Liver (tissue), 7 donors: ENCODE measurements at regions not wholly inside any gene's neighbourhood (a gene's known extent, or its start where the extent isn't known, plus 50 kb on each side); places are given as distances from the start of the nearest gene placed in this dataset.

ENCODE experiments used
- DNase-seq: peaks from one replicate; pipeline ENCODE4 v3.0.0-alpha.2; 2017; ENCODE audit warnings: low spot score
- H3K27ac ChIP-seq, 2 donors: one replicate each; pipeline ENCODE4 v1.7.0; 2013; ENCODE audit warnings: inconsistent platforms in 2 of 2, low read length in 2 of 2, control low read depth in 1 of 2, low read depth in 1 of 2, mild to moderate bottlenecking in 1 of 2
- H3K27me3 ChIP-seq, 4 donors: one replicate each; pipeline versions ENCODE4 v1.6.1 to v1.7.0; 2013; ENCODE audit warnings: low read length in 3 of 4, inconsistent platforms in 1 of 4, mild to moderate bottlenecking in 1 of 4, moderate library complexity in 1 of 4; ENCODE audit not compliant: control insufficient read depth in 4 of 4, insufficient read depth in 4 of 4
- H3K36me3 ChIP-seq, 4 donors: one replicate each; pipeline versions ENCODE4 v1.6.1 to v1.7.0; 2013; ENCODE audit warnings: low read length in 3 of 4, mild to moderate bottlenecking in 3 of 4, low read depth in 1 of 4, moderate library complexity in 1 of 4; ENCODE audit not compliant: control insufficient read depth in 4 of 4, insufficient read depth in 3 of 4
- H3K4me1 ChIP-seq, 4 donors: one replicate each; pipeline versions ENCODE4 v1.6.1 to v1.7.0; 2013; ENCODE audit warnings: low read length in 3 of 4, mild to moderate bottlenecking in 3 of 4, moderate library complexity in 1 of 4; ENCODE audit not compliant: control insufficient read depth in 4 of 4, insufficient read depth in 4 of 4
- H3K4me3 ChIP-seq, 3 donors: one replicate each; pipeline versions ENCODE4 v1.6.1 to v1.7.0; 2013; ENCODE audit warnings: low read length in 3 of 3, control low read depth in 1 of 3, low read depth in 1 of 3, mild to moderate bottlenecking in 1 of 3
- H3K9ac ChIP-seq, 2 donors: one replicate each; pipeline ENCODE4 v1.7.0; 2013; ENCODE audit warnings: low read length in 2 of 2, mild to moderate bottlenecking in 2 of 2, moderate library complexity in 2 of 2, control low read depth in 1 of 2, low read depth in 1 of 2
- H3K9me3 ChIP-seq, 4 donors: one replicate each; pipeline versions ENCODE4 v1.6.1 to v1.7.0; 2013; ENCODE audit warnings: low read length in 3 of 4; ENCODE audit not compliant: control insufficient read depth in 4 of 4
- FOXA1 ChIP-seq: IDR thresholded peaks from 2 replicates; pipeline ENCODE4 v1.6.1; 2016; ENCODE audit warnings: antibody characterized with exemption
- FOXA2 ChIP-seq: IDR thresholded peaks from 2 replicates; pipeline ENCODE4 v1.6.1; 2016; ENCODE audit warnings: antibody characterized with exemption
- HNF4A ChIP-seq, 2 donors: conservative IDR thresholded peaks; 2 replicates each; pipeline ENCODE4 v1.6.1; 2016; ENCODE audit warnings: antibody characterized with exemption in 2 of 2, mild to moderate bottlenecking in 2 of 2
- HNF4G ChIP-seq: IDR thresholded peaks from 2 replicates; pipeline ENCODE4 v1.6.1; 2016; ENCODE audit warnings: antibody characterized with exemption
- NR2F2 ChIP-seq: IDR thresholded peaks from 2 replicates; pipeline ENCODE4 v1.6.1; 2016; ENCODE audit warnings: antibody characterized with exemption
- RAD21 ChIP-seq, 2 donors: IDR thresholded peaks; 2 replicates each; pipeline ENCODE4 v1.6.1; 2016; ENCODE audit warnings: antibody characterized with exemption in 2 of 2, mild to moderate bottlenecking in 2 of 2
- WGBS: extraction: QIAGEN DNeasy Blood & Tissue Kit; methylation state at CpG from one replicate; pipeline ENCODE4 v1.1.7; 2013; 5-methylcytosine and 5-hydroxymethylcytosine counted together
- TF ChIP-seq, protein P1 (sequence below): IDR thresholded peaks from 2 replicates; pipeline ENCODE4 v1.6.1; 2016; ENCODE audit warnings: antibody characterized with exemption, mild to moderate bottlenecking
- TF ChIP-seq, protein P2 (sequence below): IDR thresholded peaks from 2 replicates; pipeline ENCODE4 v1.6.1; 2016; ENCODE audit warnings: antibody characterized with exemption
- TF ChIP-seq, protein P3 (sequence below): IDR thresholded peaks from 2 replicates; pipeline ENCODE4 v1.6.1; 2016; ENCODE audit warnings: antibody characterized with exemption
- TF ChIP-seq, protein P4 (sequence below): IDR thresholded peaks from 2 replicates; pipeline ENCODE4 v1.6.1; 2016; ENCODE audit warnings: antibody characterized with exemption
- donor health status: healthy.
- donor health status: healthy.
- donor health status: healthy.
- donor health status: healthy.

DNA sequence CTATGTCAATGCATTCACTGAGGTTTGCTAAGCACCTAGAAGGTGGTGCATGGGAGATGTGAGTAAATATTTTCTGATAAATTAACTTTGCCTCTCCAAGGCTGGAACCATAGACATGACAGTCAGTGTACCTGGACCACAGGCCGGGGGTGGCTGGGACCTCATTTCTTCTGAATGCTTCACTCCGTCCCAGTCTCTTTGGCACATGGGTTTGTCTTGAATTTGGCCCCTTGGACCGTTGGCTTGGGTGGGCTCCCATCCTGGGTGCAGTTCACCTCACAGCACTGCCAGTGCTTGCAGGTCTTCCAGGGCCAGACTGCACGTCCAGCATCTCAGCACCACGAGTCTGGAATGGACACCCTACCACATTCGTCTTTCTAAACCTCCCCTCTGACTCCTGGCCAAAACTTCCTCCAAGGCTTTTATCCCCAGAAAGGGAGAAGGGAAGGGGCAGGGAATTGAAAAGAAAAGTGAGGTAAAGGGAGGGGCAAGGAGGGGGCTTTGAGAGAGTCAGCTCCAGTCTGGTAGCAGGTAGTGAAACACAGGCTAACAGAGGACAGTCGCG lies 267.8 kb downstream of the MED10 start (continued):
- TF ChIP-seq, protein P1, sequence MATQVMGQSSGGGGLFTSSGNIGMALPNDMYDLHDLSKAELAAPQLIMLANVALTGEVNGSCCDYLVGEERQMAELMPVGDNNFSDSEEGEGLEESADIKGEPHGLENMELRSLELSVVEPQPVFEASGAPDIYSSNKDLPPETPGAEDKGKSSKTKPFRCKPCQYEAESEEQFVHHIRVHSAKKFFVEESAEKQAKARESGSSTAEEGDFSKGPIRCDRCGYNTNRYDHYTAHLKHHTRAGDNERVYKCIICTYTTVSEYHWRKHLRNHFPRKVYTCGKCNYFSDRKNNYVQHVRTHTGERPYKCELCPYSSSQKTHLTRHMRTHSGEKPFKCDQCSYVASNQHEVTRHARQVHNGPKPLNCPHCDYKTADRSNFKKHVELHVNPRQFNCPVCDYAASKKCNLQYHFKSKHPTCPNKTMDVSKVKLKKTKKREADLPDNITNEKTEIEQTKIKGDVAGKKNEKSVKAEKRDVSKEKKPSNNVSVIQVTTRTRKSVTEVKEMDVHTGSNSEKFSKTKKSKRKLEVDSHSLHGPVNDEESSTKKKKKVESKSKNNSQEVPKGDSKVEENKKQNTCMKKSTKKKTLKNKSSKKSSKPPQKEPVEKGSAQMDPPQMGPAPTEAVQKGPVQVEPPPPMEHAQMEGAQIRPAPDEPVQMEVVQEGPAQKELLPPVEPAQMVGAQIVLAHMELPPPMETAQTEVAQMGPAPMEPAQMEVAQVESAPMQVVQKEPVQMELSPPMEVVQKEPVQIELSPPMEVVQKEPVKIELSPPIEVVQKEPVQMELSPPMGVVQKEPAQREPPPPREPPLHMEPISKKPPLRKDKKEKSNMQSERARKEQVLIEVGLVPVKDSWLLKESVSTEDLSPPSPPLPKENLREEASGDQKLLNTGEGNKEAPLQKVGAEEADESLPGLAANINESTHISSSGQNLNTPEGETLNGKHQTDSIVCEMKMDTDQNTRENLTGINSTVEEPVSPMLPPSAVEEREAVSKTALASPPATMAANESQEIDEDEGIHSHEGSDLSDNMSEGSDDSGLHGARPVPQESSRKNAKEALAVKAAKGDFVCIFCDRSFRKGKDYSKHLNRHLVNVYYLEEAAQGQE = no peak
- TF ChIP-seq RAD21 (IDR thresholded peaks at IDR 0.05) = no peak
- no peak for TF ChIP-seq HNF4A (conservative IDR thresholded peaks at IDR 0.05)
- TF ChIP-seq NR2F2 = no peak
- TF ChIP-seq, protein P2, sequence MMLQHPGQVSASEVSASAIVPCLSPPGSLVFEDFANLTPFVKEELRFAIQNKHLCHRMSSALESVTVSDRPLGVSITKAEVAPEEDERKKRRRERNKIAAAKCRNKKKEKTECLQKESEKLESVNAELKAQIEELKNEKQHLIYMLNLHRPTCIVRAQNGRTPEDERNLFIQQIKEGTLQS = no peak
- TF ChIP-seq FOXA2 = no peak

DNA sequence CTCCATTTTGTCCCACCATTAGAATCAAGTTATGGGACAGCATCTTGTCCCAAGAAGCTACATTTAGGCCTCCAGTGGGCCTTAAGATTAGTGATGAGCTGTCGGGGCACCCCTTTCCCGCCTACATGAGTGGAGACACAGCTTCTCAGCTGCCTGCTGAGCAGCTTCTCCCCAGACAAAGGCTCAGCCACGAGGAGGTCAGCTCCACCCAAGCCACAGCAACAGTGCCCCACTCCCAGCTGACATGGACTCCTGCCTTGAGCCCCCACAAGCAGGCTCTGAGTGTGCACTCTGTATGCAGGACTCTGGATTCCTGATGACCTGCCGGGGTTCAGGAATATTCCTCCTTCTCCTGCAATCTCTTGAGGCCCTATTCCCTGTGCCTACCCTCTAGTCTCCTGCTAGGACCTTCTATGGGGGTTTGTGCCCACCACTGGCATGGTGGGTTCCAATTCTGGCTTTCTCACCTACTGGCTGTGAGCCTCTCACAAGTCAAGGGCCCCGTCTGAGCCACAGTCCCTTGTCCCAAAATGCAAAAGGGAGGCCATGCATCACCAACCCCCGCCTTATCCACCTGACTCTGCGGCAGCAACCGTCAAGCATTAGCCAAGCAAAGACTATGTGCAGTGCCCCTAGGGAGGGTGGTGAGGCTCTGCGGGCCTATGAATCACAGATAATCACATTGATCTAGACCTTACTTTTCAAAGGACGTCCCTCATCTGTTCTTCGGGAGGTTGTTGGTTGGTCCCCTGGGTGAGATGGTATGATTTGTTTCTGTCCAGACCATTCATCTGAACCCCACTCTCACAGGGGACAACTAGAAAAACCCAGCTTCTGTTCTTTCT lies 269.1 kb downstream of the MED10 start:
- WGBS = 90% methylated on average over 11 of the region's 11 CpGs
- H3K4me3 ChIP-seq = no peak overlapping the region
- H3K36me3 ChIP-seq = no peaks in the 10 kb centered on the region
- H3K27me3 ChIP-seq = no peaks in the 10 kb centered on the region
- no peak overlapping the region for H3K27ac ChIP-seq
- DNase-seq = no peak
- H3K4me1 ChIP-seq = no peaks in the 10 kb centered on the region
- TF ChIP-seq NR2F2 (no peak), HNF4G (no peak)
- no peaks in the 10 kb centered on the region for H3K9me3 ChIP-seq
- H3K9ac ChIP-seq = no peak overlapping the region

DNA sequence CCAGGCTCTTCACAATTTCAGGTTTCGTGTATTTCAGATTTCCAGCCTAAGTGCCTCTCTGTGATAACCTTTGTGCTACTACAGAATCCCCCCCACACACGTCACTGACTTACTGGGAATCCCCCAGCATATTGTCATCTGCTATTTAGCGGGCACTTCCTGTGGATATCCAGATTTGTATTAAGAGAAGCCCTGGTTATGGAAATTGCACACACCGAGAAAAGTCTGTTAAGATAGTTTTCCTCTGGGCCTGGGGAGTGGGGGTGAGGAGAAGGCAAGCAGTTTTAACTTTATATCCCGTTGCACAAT lies 269.9 kb downstream of the MED10 start:
- Histone ChIP-seq H3K27me3 (no peaks in the 10 kb centered on the region), H3K27ac (no peak overlapping the region), H3K4me3 (no peak overlapping the region), H3K36me3 (no peaks in the 10 kb centered on the region), H3K4me1 (no peaks in the 10 kb centered on the region), H3K9me3 (no peaks in the 10 kb centered on the region), H3K9ac (no peak overlapping the region)
- TF ChIP-seq FOXA1 = no peak
- no peak for TF ChIP-seq NR2F2
- TF ChIP-seq, protein P3, sequence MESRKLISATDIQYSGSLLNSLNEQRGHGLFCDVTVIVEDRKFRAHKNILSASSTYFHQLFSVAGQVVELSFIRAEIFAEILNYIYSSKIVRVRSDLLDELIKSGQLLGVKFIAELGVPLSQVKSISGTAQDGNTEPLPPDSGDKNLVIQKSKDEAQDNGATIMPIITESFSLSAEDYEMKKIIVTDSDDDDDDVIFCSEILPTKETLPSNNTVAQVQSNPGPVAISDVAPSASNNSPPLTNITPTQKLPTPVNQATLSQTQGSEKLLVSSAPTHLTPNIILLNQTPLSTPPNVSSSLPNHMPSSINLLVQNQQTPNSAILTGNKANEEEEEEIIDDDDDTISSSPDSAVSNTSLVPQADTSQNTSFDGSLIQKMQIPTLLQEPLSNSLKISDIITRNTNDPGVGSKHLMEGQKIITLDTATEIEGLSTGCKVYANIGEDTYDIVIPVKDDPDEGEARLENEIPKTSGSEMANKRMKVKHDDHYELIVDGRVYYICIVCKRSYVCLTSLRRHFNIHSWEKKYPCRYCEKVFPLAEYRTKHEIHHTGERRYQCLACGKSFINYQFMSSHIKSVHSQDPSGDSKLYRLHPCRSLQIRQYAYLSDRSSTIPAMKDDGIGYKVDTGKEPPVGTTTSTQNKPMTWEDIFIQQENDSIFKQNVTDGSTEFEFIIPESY = no peak
- TF ChIP-seq, protein P4, sequence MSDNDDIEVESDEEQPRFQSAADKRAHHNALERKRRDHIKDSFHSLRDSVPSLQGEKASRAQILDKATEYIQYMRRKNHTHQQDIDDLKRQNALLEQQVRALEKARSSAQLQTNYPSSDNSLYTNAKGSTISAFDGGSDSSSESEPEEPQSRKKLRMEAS = no peak
- WGBS = 76% methylated on average over 5 of the region's 5 CpGs
- DNase-seq = no peak
